Tongue (tissue), 1 donor: ENCODE measurements at regions not wholly inside any gene's neighbourhood (a gene's known extent, or its start where the extent isn't known, plus 50 kb on each side); places are given as distances from the start of the nearest gene placed in this dataset.
A peak's percentile ranks its signal among the peaks of the same experiment; 100 is the strongest.

ENCODE experiments used
- DNase-seq: peaks from one replicate; pipeline ENCODE4 v3.0.0-alpha.2; 2015

DNA sequence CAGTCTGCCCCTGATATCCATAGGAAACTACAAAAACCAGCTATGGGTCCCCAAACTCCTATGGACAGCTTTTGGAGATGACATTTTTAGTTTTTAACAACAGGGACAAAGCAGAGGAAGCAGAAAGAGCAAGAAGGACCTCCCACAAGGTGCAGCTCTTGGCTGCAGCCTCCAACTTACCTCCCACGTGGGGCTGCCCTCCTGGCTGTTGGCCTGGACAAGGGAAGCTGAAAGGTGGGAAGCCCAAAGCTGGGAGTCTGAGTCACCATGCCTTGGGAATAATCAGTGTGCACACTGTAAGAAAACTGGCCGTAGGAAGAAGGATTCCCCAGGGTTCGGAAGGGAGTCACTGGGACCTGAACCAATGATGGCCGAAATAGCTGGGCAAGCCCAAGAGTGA is 51.8 kb upstream of the PAX1 start:
- no peak for DNase-seq

DNA sequence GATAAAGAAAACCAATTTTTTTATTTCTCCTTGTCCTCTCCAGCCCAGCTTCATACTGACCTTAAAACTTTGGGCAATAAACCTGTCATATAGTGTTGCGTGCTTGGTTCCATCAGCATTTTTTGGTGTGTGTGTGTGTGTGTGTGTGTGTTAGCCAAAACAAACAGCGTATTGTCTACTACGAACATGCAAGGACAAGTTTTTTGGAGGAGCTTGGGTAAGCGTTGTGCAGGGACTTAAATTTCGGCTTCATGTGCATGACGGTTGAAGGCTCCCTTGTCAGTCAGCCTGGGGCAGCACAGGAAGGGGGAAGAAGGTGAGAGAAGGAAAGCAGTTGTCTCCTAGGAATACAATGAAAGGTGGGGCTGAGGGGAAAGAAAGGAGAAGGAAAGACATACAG is 62.0 kb upstream of the PAX1 start:
- DNase-seq = peak; percentile 19

DNA sequence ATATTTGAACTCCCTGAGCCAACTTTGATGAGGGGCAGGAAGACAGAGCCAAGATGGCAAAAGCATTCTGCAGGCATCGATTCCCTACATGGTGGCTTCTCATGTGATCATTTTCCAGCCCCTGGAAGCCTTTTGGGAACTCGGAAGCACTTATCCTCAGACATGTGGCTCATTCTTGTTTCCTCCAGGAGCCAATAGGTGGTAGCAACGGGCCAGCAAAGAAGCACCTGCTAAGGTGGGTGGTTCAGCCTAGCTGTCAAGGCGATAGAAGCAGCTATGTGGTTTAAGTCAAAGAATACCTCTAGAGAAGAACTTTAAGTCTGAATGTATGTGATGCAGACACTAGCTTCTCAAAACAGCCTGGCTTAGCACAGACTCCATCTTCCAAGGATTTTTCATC is 64.9 kb upstream of the PAX1 start:
- DNase-seq = peak; percentile 23

- no peak for DNase-seq
Observed at GRCh38 chr20:21633829-21634228, 71.6 kb upstream of the PAX1 start.

GRCh38 chr20:21632735-21633053 is 72.8 kb upstream of the PAX1 start:
- no peak for DNase-seq

DNA sequence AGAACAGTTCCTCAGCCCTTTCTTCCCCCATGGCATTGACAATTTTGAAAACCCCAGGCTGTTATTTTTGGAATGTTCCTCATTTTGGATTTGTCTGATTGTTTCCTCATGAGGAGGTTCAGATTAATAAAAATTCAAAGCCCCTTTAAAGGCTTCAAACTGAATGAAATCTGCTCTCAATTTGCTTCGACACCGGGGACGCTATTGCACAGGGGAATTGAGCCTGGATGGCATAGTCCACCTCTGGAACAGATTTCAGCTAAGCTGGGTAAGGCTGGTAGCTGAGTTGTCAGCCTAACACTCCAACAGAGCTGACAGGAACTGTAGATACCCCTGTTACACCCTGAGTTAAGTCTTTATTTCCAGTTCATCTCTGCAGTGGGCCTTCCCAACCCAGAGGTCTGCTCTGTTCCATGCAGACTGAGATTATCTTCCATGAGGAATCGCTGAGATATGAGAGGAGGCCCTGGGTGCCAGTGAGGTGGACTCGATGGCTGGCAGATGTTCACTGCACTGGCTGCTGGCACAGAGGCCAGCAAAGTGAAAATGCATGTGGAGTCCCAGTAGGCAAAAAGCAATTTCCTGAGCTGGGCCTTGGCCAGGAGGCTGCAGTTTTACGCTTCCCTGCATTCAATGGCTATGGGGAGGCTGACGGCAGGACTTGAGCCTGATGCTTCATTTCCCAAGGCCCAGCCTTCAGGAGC is 73.3 kb upstream of the PAX1 start:
- no peak for DNase-seq

- no peak for DNase-seq
Observed at GRCh38 chr20:21628800-21629199, 76.7 kb upstream of the PAX1 start.

GRCh38 chr20:21623781-21624094 is 81.7 kb upstream of the PAX1 start:
- no peak for DNase-seq

DNA sequence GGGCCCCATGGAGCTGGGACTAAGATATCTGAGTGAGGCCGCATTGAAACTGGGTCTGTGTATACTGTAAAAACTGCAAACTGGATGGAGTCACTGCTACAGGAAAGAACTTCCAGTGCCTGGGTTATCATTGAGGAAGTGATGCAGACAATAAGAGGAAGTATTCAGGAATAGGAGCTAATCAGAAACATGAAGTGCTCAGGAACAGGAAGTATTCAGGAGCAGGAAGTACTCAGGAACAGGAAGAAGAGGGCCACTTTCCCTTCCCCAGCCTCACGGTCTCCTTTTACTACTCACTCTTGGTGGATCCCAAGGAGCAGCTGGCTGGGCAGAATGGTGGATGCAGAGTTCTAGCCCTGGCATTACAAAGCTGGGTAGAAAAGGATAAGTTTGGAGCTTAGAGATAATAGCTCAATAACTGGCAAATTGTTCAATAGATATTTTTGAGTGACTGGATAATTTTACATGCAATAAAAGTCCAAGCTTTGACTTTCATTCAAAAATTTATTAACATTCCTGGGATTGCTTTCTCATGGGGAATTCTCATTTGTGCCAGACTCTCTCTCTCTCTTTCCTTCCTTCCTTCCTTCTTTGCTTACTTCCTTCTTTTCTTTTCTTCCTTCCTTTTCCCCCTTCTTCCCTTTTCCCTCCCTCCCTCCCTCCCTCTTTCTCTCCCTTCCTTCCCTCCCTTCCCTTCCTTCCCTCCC is 82.2 kb upstream of the PAX1 start:
- DNase-seq = no peak

GRCh38 chr20:21622097-21622857 is 83.2 kb upstream of the PAX1 start:
- DNase-seq = no peak

- no peak for DNase-seq
Observed at GRCh38 chr20:21618759-21619416, 86.6 kb upstream of the PAX1 start.

DNA sequence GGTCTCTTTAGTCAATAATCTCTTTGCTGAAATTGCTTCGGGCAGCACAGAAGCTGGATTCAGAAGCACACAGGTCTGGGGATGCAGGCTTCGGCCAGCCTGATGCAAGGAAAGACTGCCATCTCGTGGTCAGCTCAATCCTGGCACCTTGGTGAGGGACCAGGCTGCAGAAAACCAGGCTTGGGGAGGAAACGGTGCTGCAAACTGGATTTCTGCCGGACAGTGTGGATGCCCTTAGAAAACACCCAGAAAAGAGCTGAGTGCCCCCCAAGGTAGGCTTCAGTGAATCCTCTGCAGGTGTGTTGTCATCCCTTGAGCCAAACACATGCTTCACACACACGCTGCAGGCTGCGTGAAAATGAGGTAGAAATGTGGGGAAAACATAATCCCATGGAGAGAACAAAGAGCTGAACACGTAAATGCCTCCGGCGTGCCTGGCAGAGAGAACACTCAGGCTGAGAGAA is 89.8 kb upstream of the PAX1 start:
- DNase-seq = peak; percentile 77

DNA sequence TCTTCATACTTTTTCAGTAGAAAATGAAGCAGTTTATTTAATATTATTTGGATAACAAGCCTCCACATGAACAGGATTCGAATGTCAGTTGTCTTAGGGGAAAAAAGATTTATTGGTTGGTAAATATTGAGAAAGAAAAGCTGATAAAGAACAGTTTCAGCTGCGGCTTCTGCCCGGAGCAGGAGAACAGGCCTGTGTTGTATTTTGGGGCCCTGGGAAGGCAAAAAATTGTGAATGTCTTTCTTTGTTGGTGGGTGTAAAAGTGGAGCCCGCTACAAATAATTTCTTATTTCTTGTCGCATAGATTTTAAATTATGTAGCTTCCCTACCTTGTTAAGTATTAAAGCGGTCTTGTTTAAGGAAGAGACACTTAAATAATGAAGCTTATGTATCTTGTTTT is 90.5 kb upstream of the PAX1 start:
- no peak for DNase-seq

DNA sequence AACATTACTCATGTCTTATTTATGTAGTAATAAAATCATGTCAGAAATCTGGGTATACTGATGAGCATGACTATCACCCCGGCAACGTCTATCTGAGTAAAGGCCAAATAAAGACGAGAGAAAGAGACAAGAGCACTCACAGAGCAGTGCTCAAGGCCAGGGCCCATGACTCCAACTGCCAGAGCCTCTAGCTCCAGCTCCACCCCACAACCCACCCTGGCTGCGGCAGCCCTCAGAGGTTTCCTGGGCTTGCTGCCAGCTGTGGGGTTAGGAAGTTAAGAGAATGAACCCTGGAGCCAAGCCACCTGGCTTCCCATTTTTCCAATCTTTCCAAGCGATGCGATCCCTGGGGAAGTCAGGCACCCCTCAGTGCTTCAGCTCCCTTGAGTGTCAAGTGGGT is 92.0 kb upstream of the PAX1 start:
- no peak for DNase-seq

- no peak for DNase-seq
Observed at GRCh38 chr20:21609981-21610380, 95.5 kb upstream of the PAX1 start.

DNA sequence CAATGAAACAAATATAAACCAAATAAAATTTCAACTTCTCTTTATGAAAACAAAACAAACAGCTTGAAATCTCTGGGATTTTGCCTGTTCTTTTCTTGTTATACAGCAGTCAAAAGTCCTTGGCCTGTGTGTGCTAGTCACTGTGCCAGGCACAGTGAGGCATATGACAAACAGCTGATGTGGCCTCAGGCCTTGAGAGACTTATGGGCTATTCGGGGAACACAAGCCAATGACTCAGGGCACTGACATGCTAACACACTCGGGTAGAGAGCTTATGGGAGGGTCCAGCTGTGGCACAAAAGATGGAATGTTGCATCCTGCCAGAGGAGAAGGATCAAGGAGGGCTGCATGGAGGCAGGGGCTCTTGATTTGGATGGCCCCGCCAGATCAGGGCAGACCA is 95.4 kb upstream of the NKX2-2 start:
- no peak for DNase-seq

DNA sequence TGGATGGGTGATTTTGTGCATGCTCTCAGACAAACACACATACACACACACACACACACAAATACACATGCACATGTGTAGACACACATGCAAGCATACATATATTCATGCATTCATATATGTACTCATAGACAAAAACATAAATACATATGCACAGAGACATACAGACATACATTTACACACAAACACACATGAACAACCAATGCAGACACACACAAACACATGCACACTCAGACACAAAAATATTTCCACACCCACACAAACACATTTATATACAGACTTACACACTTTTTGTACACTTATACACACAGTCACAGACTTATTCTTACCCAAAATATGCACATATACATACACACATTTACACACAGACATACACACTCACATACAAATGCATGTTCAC is 94.9 kb upstream of the NKX2-2 start:
- no peak for DNase-seq

DNA sequence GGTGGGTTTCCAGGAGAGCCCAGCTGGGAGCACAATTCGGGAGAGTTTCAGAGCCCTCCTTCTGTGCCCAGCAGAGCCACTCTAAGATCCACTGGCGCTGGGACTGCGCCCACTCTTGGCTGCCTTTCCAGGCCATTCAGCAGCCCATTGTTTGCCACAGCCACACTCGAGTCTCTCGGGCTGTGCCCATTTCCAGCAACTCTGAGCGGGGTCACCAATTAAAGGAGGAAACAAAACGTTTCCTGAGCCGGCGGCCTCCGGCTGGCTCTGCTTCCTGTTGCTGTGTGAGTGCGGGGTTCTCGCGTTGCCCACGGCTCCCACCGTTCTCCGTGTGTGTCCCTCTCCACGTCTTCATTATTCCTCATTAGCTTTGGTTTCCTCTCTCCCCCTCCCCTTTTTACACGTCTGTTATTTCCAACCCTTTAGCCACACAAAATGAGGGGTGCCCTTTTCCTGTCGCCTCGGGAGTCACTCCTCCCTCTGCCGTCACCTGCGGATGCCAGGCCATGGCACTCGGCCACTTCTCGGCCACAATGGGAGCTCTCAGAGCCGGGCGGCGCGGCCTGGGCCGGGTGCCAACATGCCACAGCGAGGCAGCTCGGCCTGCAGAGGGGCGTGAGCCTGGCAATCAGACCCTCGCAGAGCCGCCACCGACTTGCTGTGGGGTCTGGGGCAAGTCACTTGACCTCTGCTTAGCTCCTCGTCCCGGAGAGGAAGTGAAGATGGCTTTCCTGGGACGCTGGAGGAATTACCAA is 94.3 kb upstream of the NKX2-2 start:
- peak; percentile 42 for DNase-seq

- DNase-seq = no peak
Observed at GRCh38 chr20:21601799-21602198, 87.9 kb upstream of the NKX2-2 start.

DNA sequence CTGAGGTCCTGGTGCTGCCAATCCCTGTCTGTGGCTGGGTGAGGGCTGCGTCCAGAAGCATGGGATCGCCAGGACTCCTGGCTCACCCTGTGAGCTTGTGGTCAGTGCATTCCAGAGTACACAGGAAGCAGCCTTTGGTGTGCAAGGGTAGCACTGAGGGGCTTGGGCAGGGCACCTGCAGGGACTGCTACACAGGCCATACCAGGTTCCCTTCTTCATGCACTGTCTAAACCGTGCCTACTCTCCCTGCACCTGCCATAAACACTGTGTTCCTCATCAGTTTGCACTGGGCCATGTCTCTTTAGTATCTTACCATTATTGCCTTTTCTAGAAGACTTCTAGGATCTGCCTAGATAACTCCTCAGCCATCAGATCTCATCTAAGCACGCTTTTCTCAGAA is 72.8 kb upstream of the NKX2-2 start:
- DNase-seq = no peak

DNA sequence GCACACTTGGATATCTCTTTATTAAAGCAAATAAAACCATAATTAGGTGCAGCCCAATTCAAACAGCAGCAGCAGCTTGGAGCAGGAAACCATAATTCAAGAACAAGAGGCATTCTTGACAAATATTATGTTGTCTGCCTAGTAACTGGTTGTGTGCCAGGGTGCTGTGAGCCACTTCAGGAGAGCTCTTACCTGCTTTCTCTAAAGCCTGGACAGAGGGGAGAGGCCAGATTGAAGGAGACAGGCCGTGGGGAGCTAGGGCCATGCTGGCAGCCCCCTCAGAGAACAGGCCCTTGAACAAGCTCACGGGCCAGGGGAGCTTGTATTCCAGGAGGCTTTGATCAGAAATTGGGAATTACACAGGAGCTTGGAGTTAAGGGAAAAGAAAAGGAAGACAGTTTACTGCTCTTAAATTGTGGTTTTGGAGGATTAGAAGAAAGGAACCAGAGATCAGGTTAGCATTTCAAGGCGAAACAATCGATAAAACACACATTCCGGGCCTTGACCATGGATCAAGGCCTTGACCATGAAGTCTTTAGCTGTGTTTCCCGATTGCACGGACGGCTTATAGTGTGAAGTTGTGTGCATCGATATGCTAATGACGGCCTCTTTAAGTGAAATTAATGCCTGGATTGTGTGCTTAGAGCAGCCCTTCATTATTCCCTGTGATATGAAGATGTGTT is 69.8 kb upstream of the NKX2-2 start:
- no peak for DNase-seq

- no peak for DNase-seq
Observed at GRCh38 chr20:21577551-21577950, 63.7 kb upstream of the NKX2-2 start.
